ENCODE measurements at regions not wholly inside any gene's neighbourhood (a gene's known extent, or its start where the extent isn't known, plus 50 kb on each side); places are given as distances from the start of the nearest gene placed in this dataset.

DNA sequence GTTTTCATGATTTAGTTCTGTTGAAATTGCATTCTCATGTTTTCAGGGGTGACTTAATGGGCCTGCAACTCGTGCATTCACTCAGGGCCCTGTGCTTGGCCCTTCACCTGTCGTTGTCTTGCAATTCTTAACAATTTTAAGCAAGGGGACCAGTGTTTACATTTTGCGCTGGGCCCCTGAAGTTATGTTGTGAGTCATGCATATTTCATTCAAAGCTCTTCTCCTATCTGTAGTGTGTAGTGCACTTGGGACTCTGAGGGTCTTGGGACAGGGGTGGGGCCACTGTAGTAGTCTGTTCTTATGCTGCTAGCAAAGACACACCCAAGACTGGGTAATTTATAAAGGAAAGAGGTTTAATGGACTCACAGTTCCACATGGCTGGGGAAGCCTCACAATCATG is 211.2 kb upstream of the RXFP2 start:
- TF ChIP-seq, protein P1, sequence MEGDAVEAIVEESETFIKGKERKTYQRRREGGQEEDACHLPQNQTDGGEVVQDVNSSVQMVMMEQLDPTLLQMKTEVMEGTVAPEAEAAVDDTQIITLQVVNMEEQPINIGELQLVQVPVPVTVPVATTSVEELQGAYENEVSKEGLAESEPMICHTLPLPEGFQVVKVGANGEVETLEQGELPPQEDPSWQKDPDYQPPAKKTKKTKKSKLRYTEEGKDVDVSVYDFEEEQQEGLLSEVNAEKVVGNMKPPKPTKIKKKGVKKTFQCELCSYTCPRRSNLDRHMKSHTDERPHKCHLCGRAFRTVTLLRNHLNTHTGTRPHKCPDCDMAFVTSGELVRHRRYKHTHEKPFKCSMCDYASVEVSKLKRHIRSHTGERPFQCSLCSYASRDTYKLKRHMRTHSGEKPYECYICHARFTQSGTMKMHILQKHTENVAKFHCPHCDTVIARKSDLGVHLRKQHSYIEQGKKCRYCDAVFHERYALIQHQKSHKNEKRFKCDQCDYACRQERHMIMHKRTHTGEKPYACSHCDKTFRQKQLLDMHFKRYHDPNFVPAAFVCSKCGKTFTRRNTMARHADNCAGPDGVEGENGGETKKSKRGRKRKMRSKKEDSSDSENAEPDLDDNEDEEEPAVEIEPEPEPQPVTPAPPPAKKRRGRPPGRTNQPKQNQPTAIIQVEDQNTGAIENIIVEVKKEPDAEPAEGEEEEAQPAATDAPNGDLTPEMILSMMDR (IDR thresholded peaks at IDR 0.05; ENCODE audit: low read depth, low read length, poor library complexity, severe bottlenecking), result no peak
- TF ChIP-seq EZH2phosphoT487 (IDR thresholded peaks at IDR 0.05; ENCODE audit: borderline replicate concordance, low read length), result no peak
